ENCODE measurements at regions not wholly inside any gene's neighbourhood (a gene's known extent, or its start where the extent isn't known, plus 50 kb on each side); places are given as distances from the start of the nearest gene placed in this dataset.

GRCh38 chr22:49373801-49374226 lies 453.9 kb downstream of the BRD1 start:
- TF ChIP-seq CTCF (IDR thresholded peaks at IDR 0.05; ENCODE audit: low read depth, low read length, poor library complexity, severe bottlenecking) (no peak), EZH2phosphoT487 (IDR thresholded peaks at IDR 0.05; ENCODE audit: borderline replicate concordance, low read length) (no peak)
